GM19035 (cell line): ENCODE measurements at regions not wholly inside any gene's neighbourhood (a gene's known extent, or its start where the extent isn't known, plus 50 kb on each side); places are given as distances from the start of the nearest gene placed in this dataset.
"Not testable (repeated sequence)": the region's sequence is repeated elsewhere in the genome, so short reads cannot be mapped to it uniquely, and the experiment has no call there.

Experiments used
- ATAC-seq: cut with Tn5 transposase; IDR thresholded peaks from one replicate; pipeline ENCODE4 v1.9.1; 2021; ENCODE audit not compliant: unreplicated experiment

- no peak for ATAC-seq
Observed at GRCh38 chr3:110849064-110849463, 222.6 kb upstream of the NECTIN3 start.

- no peak for ATAC-seq
Observed at GRCh38 chr3:110851736-110852135, 219.9 kb upstream of the NECTIN3 start.

GRCh38 chr3:110855207-110855606, 216.4 kb upstream of the NECTIN3 start:
- ATAC-seq = no peak

GRCh38 chr3:110856916-110857315, 214.7 kb upstream of the NECTIN3 start:
- no peak for ATAC-seq

- no peak for ATAC-seq
Observed at GRCh38 chr3:110858549-110858948, 213.1 kb upstream of the NECTIN3 start.

- ATAC-seq = no peak
Observed at GRCh38 chr3:110859336-110859735, 212.3 kb upstream of the NECTIN3 start.

- no peak for ATAC-seq
Observed at GRCh38 chr3:110859993-110860392, 211.6 kb upstream of the NECTIN3 start.

- ATAC-seq = no peak
Observed at GRCh38 chr3:110865934-110866333, 205.7 kb upstream of the NECTIN3 start.

- ATAC-seq = no peak
Observed at GRCh38 chr3:110868106-110868505, 203.5 kb upstream of the NECTIN3 start.

GRCh38 chr3:110869736-110870135, 201.9 kb upstream of the NECTIN3 start:
- ATAC-seq = no peak

GRCh38 chr3:110871869-110872268, 199.7 kb upstream of the NECTIN3 start:
- no peak for ATAC-seq

- no peak for ATAC-seq
Observed at GRCh38 chr3:110878692-110879091, 192.9 kb upstream of the NECTIN3 start.

GRCh38 chr3:110881069-110881468, 190.5 kb upstream of the NECTIN3 start:
- peak; percentile 95 for ATAC-seq

GRCh38 chr3:110886222-110886893, 185.3 kb upstream of the NECTIN3 start:
- ATAC-seq = no peak

GRCh38 chr3:110887176-110887575, 184.4 kb upstream of the NECTIN3 start:
- no peak for ATAC-seq

GRCh38 chr3:110888625-110889375, 182.8 kb upstream of the NECTIN3 start:
- ATAC-seq = not testable (repeated sequence)

- not testable (repeated sequence) for ATAC-seq
Observed at GRCh38 chr3:110889376-110889699, 182.3 kb upstream of the NECTIN3 start.

GRCh38 chr3:110894574-110894973, 177.0 kb upstream of the NECTIN3 start:
- ATAC-seq = no peak

- no peak for ATAC-seq
Observed at GRCh38 chr3:110895054-110895453, 176.6 kb upstream of the NECTIN3 start.

- no peak for ATAC-seq
Observed at GRCh38 chr3:110897046-110897445, 174.6 kb upstream of the NECTIN3 start.

GRCh38 chr3:110900576-110900975, 171.0 kb upstream of the NECTIN3 start:
- no peak for ATAC-seq

- ATAC-seq = no peak
Observed at GRCh38 chr3:110901536-110901935, 170.1 kb upstream of the NECTIN3 start.
